ENCODE measurements at regions not wholly inside any gene's neighbourhood (a gene's known extent, or its start where the extent isn't known, plus 50 kb on each side); places are given as distances from the start of the nearest gene placed in this dataset.

- no peak overlapping the region for H3K9ac ChIP-seq (ENCODE audit: insufficient read depth, low read length)
- no peak overlapping the region for H3K4me2 ChIP-seq (ENCODE audit: extremely low read depth, insufficient read depth, low read length)
- no peak overlapping the region for H2AFZ ChIP-seq (ENCODE audit: low read length)
- H3K27ac ChIP-seq (ENCODE audit: insufficient read depth, low read length): no peak overlapping the region
- no peaks in the 10 kb centered on the region for H3K79me2 ChIP-seq (ENCODE audit: control insufficient read depth, insufficient read depth, low read length)
- no peak overlapping the region for H3K4me3 ChIP-seq (replicated peaks in 1 of 4; ENCODE audit: control extremely low read depth in 1 of 4, insufficient read depth in 1 of 4, low read depth in 3 of 4, low read length in 4 of 4)
- no peaks in the 10 kb centered on the region for H3K36me3 ChIP-seq (ENCODE audit: control insufficient read depth, insufficient read depth, low read length)
- no peak for TF ChIP-seq EZH2 (IDR thresholded peaks at IDR 0.05; ENCODE audit: low read length, missing control alignments)
- no peak for TF ChIP-seq CTCF (conservative IDR thresholded peaks at IDR 0.05 in 1 of 2, IDR thresholded peaks at IDR 0.05 in 1 of 2; ENCODE audit: low read depth in 1 of 2, low read length in 2 of 2)
- no peaks in the 10 kb centered on the region for H3K4me1 ChIP-seq (ENCODE audit: control insufficient read depth, extremely low read depth, insufficient read depth, low read length)
- no peaks in the 10 kb centered on the region for H3K27me3 ChIP-seq (ENCODE audit: control insufficient read depth, insufficient read depth, low read length)
- no peaks in the 10 kb centered on the region for H4K20me1 ChIP-seq (ENCODE audit: control insufficient read depth, extremely low read depth, insufficient read depth, low read length)
- no peaks in the 10 kb centered on the region for H3K9me3 ChIP-seq (ENCODE audit: control insufficient read depth, insufficient read depth, low read depth, low read length)
- peak; percentile 0 to 3 for DNase-seq (ENCODE audit: low read depth in 2 of 2)
Measured at GRCh38 chr18:30406728-30407127, 635.8 kb downstream of the DSC3 start.

- no peak for TF ChIP-seq EZH2 (IDR thresholded peaks at IDR 0.05; ENCODE audit: low read length, missing control alignments)
- no peak for TF ChIP-seq CTCF (conservative IDR thresholded peaks at IDR 0.05 in 1 of 2, IDR thresholded peaks at IDR 0.05 in 1 of 2; ENCODE audit: low read depth in 1 of 2, low read length in 2 of 2)
- Histone ChIP-seq H3K9me3 (ENCODE audit: control insufficient read depth, insufficient read depth, low read depth, low read length) (no peaks in the 10 kb centered on the region), H3K79me2 (ENCODE audit: control insufficient read depth, insufficient read depth, low read length) (no peaks in the 10 kb centered on the region), H4K20me1 (ENCODE audit: control insufficient read depth, extremely low read depth, insufficient read depth, low read length) (no peaks in the 10 kb centered on the region), H3K27ac (ENCODE audit: insufficient read depth, low read length) (no peak overlapping the region), H3K36me3 (ENCODE audit: control insufficient read depth, insufficient read depth, low read length) (no peaks in the 10 kb centered on the region), H3K4me1 (ENCODE audit: control insufficient read depth, extremely low read depth, insufficient read depth, low read length) (no peaks in the 10 kb centered on the region), H3K4me2 (ENCODE audit: extremely low read depth, insufficient read depth, low read length) (no peak overlapping the region), H3K27me3 (ENCODE audit: control insufficient read depth, insufficient read depth, low read length) (no peaks in the 10 kb centered on the region), H3K9ac (ENCODE audit: insufficient read depth, low read length) (no peak overlapping the region), H3K4me3 (replicated peaks in 1 of 4; ENCODE audit: control extremely low read depth in 1 of 4, insufficient read depth in 1 of 4, low read depth in 3 of 4, low read length in 4 of 4) (no peak overlapping the region), H2AFZ (ENCODE audit: low read length) (no peak overlapping the region)
- DNase-seq (ENCODE audit: low read depth in 2 of 2): no peak
Measured at GRCh38 chr18:30405038-30405437, 637.5 kb downstream of the DSC3 start.

- Histone ChIP-seq H3K4me2 (ENCODE audit: extremely low read depth, insufficient read depth, low read length) (no peak overlapping the region), H3K9me3 (ENCODE audit: control insufficient read depth, insufficient read depth, low read depth, low read length) (no peaks in the 10 kb centered on the region), H3K36me3 (ENCODE audit: control insufficient read depth, insufficient read depth, low read length) (no peaks in the 10 kb centered on the region), H3K4me3 (replicated peaks in 1 of 4; ENCODE audit: control extremely low read depth in 1 of 4, insufficient read depth in 1 of 4, low read depth in 3 of 4, low read length in 4 of 4) (no peak overlapping the region), H3K9ac (ENCODE audit: insufficient read depth, low read length) (no peak overlapping the region), H3K27ac (ENCODE audit: insufficient read depth, low read length) (no peak overlapping the region), H3K79me2 (ENCODE audit: control insufficient read depth, insufficient read depth, low read length) (no peaks in the 10 kb centered on the region), H4K20me1 (ENCODE audit: control insufficient read depth, extremely low read depth, insufficient read depth, low read length) (no peaks in the 10 kb centered on the region), H2AFZ (ENCODE audit: low read length) (no peak overlapping the region), H3K4me1 (ENCODE audit: control insufficient read depth, extremely low read depth, insufficient read depth, low read length) (no peaks in the 10 kb centered on the region), H3K27me3 (ENCODE audit: control insufficient read depth, insufficient read depth, low read length) (no peaks in the 10 kb centered on the region)
- no peak for DNase-seq (ENCODE audit: low read depth in 2 of 2)
- TF ChIP-seq EZH2 (IDR thresholded peaks at IDR 0.05; ENCODE audit: low read length, missing control alignments): no peak
- TF ChIP-seq CTCF (conservative IDR thresholded peaks at IDR 0.05 in 1 of 2, IDR thresholded peaks at IDR 0.05 in 1 of 2; ENCODE audit: low read depth in 1 of 2, low read length in 2 of 2): no peak
Measured at GRCh38 chr18:30404422-30404821, 638.1 kb downstream of the DSC3 start.

All from fibroblast of lung (primary cell).